GM18951 (cell line): ENCODE measurements at regions not wholly inside any gene's neighbourhood (a gene's known extent, or its start where the extent isn't known, plus 50 kb on each side); places are given as distances from the start of the nearest gene placed in this dataset.

ENCODE experiments used
- POLR2A ChIP-seq: IDR thresholded peaks from 4 replicates; pipeline ENCODE4 v1.6.1; 2011; ENCODE audit warnings: mild to moderate bottlenecking; ENCODE audit not compliant: insufficient read length, insufficient read depth; ENCODE audit errors: extremely low read depth
- in situ Hi-C: fragments of 300-500 bp; cut with MboI; formaldehyde crosslinking; loops from one replicate; pipeline ENCODE4 v1.12.0; 2022; ENCODE audit warnings: low sequenced_read_pairs, mixed read lengths, inconsistent platforms; ENCODE audit not compliant: unreplicated experiment

GRCh38 chr4:112751447-112751846, 114.5 kb downstream of the LARP7 start:
- in situ Hi-C loops = loop anchor here (25.0 kb wide), 2 partner anchors 186 to 414 kb away; no protein-coding TSS in a partner anchor
- no peak for TF ChIP-seq POLR2A

GRCh38 chr4:112752061-112752460, 115.1 kb downstream of the LARP7 start:
- in situ Hi-C loops = loop anchor here (25.0 kb wide), 2 partner anchors 185 to 415 kb away; no protein-coding TSS in a partner anchor
- no peak for TF ChIP-seq POLR2A

DNA sequence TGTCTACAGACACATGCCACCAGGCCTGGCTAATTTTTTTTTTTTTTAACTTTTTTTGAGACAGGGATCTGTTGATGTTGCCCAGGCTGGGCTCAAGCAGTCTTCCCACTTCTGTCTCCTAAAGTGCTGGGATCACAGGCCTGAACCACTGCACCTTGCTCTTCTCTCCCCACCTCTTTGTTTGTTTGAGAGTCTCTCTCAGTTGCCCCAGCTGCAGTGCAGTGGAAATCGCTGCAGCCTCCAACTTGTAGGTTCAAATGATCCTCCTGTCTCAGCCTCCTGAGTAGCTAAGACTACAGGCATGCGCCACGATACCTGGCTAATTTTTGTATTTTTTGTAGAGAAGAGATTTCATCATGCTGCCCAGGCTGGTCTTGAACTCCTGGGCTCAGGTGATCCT, 115.6 kb downstream of the LARP7 start:
- in situ Hi-C loops = loop anchor here (25.0 kb wide), 2 partner anchors 185 to 415 kb away; no protein-coding TSS in a partner anchor
- no peak for TF ChIP-seq POLR2A

DNA sequence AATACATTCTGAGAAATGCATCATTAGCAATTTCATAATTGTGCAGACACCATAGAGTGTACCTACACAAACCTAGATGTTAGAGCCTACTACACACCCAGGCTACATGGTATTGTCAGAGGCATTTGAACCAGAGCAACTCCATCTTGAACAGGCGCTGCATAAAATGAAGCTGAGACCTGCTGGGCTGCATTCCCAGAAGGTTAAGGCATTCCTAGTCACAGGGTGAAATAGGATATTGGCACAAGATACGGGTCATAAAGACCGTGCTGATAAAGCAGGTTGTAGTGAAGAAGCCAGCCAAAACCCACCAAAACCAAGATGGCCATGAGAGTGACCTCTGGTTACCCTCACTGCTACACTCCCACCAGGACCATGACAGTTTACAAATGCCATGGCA, 116.4 kb downstream of the LARP7 start:
- in situ Hi-C loops = loop anchor here (25.0 kb wide), 2 partner anchors 184 to 416 kb away; no protein-coding TSS in a partner anchor
- TF ChIP-seq POLR2A = no peak

GRCh38 chr4:112759313-112759712, 122.4 kb downstream of the LARP7 start:
- TF ChIP-seq POLR2A = no peak
- in situ Hi-C loops = loop anchor here (25.0 kb wide), 2 partner anchors 178 to 422 kb away; no protein-coding TSS in a partner anchor

DNA sequence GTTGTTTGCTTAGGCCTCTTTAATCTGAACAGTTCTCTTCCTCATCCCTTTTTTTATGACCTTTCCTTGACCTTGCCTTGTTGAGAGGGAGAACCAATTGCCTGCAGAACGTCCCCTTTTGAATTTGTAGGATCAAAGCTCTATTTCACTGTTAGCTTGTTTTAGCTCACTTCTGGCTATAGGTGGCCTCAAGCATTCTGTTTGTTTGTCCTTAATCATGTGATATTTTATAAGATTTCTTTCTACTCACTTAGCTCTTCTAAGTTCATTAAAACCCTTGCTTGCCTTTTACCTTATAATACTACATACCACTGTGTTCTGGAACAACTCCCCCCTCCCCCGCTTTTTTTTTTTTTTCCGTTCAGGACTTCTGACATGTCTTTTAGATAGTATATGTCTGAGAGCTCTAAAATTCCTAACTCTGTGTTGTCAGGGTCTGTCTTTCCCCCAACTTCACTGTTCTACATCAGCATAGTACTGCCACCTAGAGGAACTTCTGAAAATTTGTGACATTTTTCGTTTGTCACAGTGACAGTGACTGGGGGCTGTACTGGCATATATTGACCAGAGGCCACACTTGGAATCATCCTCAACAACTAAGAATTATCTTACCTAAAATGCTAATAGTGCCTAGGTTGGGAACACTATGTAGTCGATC, 128.5 kb downstream of the LARP7 start:
- in situ Hi-C loops = loop anchor here (25.0 kb wide), 2 partner anchors 172 to 428 kb away; no protein-coding TSS in a partner anchor
- TF ChIP-seq POLR2A = no peak

- TF ChIP-seq POLR2A = no peak
- in situ Hi-C loops = loop anchor here (25.0 kb wide), 2 partner anchors 171 to 429 kb away; no protein-coding TSS in a partner anchor
Measured at GRCh38 chr4:112766422-112766821, 129.5 kb downstream of the LARP7 start.

GRCh38 chr4:112767386-112767785, 130.4 kb downstream of the LARP7 start:
- TF ChIP-seq POLR2A = no peak
- in situ Hi-C loops = loop anchor here (25.0 kb wide), 2 partner anchors 170 to 430 kb away; no protein-coding TSS in a partner anchor

DNA sequence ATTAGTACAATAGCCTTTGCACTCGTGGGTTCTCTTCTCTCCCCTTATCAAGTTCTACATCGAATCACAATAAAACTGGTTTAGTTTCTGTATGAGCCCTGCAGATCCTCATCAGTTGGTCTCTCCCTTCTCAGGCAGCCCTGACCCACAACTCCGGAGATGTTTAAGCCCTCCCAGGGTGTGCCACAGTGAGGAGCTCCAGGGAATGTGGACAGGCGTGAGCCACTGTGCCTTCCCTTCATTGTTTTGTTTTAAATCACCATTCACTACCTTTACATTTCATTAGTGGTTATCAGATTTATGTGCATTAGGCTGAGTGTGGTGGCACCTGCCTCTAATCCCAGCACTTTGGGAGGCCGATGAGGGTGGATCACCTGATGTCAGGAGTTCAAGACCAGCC, 133.2 kb downstream of the LARP7 start:
- in situ Hi-C loops = loop anchor here (25.0 kb wide), 2 partner anchors 167 to 433 kb away; no protein-coding TSS in a partner anchor
- no peak for TF ChIP-seq POLR2A

DNA sequence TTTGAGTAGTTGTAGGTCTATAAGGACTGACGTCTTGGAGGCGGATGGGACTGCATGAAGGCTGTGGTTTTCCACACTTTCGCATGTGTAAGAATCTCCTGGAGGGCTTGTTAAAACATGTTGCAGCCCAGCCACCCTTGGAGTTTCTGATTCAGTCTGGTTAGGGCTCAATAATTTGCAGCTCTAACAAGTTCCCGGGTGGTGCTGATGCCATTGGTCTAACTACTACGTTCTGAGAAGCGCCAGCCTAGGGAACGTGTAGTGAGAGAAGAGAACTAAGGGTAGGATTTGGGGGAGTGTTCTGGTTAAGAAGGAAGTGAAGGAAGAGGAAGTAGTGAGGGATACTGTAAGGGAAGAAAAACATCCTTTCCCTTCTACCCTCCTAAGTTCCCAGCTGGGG, 138.9 kb downstream of the LARP7 start:
- in situ Hi-C loops = no loop called here
- no peak for TF ChIP-seq POLR2A

GRCh38 chr4:112776535-112776934, 139.6 kb downstream of the LARP7 start:
- in situ Hi-C loops = no loop called here
- TF ChIP-seq POLR2A = no peak

- in situ Hi-C loops = no loop called here
- TF ChIP-seq POLR2A = no peak
Measured at GRCh38 chr4:112778520-112778919, 141.6 kb downstream of the LARP7 start.

DNA sequence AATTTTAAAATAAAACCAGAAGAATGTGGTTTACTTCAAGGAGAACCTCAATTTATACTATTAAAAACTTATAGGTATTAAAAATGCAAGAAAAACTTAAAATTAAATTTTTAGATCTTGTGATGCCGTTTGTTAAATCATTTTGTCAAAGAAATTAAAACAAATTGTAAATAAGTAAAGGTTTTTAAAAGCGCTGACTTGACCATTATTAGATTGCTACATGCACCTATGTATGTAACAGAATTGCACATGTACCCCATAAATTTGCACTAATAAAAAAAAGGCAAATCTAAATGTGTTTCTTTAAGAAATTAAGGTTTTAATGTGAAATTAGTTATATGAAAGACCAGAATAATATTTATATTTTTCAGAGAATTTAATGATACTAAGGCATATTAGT, 156.1 kb downstream of the LARP7 start:
- in situ Hi-C loops = no loop called here
- TF ChIP-seq POLR2A = no peak

DNA sequence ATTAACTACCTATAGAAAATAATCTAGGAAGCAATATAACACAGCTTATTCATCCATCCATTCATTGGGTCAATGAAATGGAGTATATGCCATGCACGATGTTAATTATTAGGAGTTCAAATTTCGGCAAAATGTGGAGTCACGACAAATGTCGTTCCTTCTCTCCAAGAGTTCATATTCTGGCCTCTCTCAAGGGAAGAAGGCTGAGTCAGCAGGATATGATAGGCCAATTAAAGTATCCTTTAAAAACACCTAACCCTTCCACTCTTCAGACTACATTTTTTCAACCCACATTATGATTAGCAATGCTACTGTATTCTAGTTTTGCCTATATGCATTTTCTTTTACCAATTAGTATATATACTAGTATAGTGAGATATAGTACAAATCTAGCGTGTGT, 163.1 kb downstream of the LARP7 start:
- in situ Hi-C loops = no loop called here

More for the DNA sequence above, 163.1 kb downstream of the LARP7 start:
- no peak for TF ChIP-seq POLR2A
